GM21390 (cell line): ENCODE measurements at regions not wholly inside any gene's neighbourhood (a gene's known extent, or its start where the extent isn't known, plus 50 kb on each side); places are given as distances from the start of the nearest gene placed in this dataset.

Experiments used
- ATAC-seq: cut with Tn5 transposase; IDR thresholded peaks from one replicate; pipeline ENCODE4 v1.9.1; 2021; ENCODE audit not compliant: unreplicated experiment

DNA sequence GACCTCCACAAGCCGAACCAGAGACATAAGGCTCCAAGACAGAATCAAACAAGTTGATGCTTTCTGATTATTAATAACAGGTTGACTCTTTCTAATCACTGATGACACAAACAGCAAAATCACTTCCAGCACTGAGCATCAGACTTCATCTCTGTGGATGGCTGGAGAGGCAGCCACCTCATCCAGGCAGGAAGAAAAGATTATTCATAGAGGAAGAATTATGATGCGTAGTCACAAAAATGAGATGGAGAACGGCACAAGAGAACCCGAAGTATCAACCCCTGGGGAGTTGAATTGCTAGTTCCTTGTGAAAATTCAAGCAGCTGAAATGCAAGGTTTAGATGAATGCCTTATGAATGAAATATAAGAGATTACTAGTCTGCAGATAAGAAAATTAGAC lies 49.9 kb upstream of the LMCD1 start:
- ATAC-seq: no peak
